GM12874 (cell line): ENCODE measurements at regions not wholly inside any gene's neighbourhood (a gene's known extent, or its start where the extent isn't known, plus 50 kb on each side); places are given as distances from the start of the nearest gene placed in this dataset.

Source experiments
- CTCF ChIP-seq: IDR thresholded peaks from 2 replicates; pipeline ENCODE4 v1.5.1; 2011; ENCODE audit warnings: low read depth, mild to moderate bottlenecking, control low read depth, low read length, moderate library complexity; ENCODE audit not compliant: insufficient read depth

DNA sequence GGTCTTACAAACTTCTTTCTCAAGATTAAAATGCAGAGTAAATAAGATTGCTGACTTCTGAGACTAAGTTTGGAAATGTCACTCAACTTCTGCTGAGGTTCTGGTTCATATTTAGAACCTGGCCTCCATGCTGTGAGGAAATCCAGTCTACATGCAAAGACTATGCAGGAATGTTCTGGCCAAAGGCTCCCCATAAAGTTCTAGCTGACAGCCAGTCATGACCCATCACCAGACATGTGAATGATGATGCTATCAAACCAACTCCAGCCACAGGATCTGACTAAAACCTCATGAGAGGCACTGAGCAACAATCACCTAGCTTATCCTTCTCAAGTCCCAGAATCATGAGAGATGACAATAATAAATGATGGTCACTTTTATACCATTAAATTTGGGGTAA is 935.1 kb upstream of the MAP3K7 start:
- no peak for TF ChIP-seq CTCF

DNA sequence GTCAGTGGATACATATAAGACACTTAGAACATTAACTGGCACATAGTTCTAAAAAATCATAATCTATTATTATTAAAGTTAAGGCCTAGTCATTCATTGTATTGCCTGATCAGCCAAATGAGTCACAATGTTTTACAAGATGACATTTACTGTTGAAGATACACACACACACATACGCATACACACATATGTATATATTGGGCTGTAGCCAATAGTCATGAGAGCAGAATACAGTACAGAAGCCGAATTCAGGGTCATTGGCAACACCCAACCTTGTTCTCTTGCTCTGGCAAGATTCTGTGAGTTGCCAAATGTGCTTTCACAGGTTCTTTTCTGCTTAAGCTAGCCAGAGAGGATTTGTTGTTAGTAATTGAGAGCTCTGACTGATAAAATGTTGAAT is 922.8 kb upstream of the MAP3K7 start:
- TF ChIP-seq CTCF = no peak

DNA sequence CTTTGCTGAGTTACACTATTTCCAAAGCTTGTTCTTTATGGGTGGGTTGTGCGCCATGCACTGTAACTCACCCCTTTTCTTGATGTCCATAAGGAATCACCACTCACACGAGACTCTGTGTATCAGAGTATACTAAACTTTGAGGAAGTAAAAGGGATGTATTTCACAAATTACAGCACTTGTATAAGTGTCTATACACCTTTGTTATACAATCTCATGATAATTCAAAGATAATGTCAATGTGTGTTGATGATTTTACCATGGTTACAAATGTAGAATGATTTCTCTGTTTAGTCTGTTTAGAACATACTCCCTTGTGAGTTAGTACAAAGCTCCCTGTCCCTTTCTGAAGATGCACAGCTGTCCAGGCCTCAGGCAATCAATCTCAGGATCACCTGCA is 922.2 kb upstream of the MAP3K7 start:
- no peak for TF ChIP-seq CTCF

- no peak for TF ChIP-seq CTCF
These were observed 919.6 kb upstream of the MAP3K7 start for GRCh38 chr6:91506509-91506908.

DNA sequence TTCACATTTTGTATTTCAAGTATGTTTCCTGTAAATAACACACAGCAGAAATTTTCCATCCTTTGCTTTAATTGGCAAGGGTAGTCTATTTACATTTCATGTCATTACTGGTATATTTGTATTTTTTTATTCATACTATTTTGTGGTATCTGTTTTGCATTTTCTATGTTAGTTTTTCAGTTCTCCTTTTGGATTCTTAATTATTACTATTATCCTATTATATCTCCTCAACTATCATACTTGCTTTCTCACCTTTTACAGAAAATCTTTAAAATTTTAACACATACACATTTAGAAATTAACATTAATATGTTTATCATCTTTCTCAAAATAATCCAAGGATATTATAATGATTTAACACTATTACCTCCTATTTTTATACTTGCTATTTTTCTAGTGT is 918.3 kb upstream of the MAP3K7 start:
- no peak for TF ChIP-seq CTCF

DNA sequence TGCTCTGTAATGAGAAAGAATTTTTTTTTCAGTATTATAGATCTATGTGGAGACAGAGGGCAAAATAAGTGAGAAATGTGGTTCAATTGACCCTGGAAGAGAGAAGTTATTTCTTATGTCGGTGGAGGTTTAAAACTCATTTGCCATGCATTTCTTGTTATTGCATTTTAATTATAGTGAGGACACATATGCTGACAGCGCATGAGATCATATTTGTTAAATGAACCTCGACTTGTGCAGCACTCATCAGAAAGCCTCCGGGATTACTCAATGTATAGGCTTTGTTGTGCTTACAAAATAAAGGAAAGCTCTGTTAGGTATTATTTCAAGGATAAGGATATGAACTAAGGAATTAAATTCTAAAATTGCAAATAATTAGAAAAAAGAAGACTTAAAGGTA is 915.1 kb upstream of the MAP3K7 start:
- TF ChIP-seq CTCF = no peak

- TF ChIP-seq CTCF = no peak
These were observed 913.9 kb upstream of the MAP3K7 start for GRCh38 chr6:91500689-91501303.
